ENCODE measurements at regions not wholly inside any gene's neighbourhood (a gene's known extent, or its start where the extent isn't known, plus 50 kb on each side); places are given as distances from the start of the nearest gene placed in this dataset.

GRCh38 chr12:105920161-105920684 lies 218.5 kb downstream of the NUAK1 start:
- Mint-ChIP-seq H3K4me1 (peaks cover 3% of the 10 kb centered on the region), H3K36me3 (ENCODE audit: low read depth) (no peaks in the 10 kb centered on the region), H3K27ac (no peak overlapping the region), H3K27me3 (ENCODE audit: insufficient read depth) (peaks cover 4% of the 10 kb centered on the region), H3K9me3 (no peaks in the 10 kb centered on the region), H3K4me3 (no peak overlapping the region)
- DNase-seq: no peak
- 86 to 87% methylated on average over 3 to 4 of the region's 4 CpGs for WGBS, 2 experiments (ENCODE audit: insufficient coverage in 1 of 2, insufficient read length in 1 of 2)
- H3K9ac ChIP-seq (ENCODE audit: extremely low read depth, low read length, poor library complexity, severe bottlenecking): no peak overlapping the region
- no peaks in the 10 kb centered on the region for H3K27me3 ChIP-seq (ENCODE audit: control insufficient read depth, insufficient read depth, low read length, poor library complexity, severe bottlenecking)
- H3K36me3 ChIP-seq (ENCODE audit: control insufficient read depth, insufficient read depth, low read length): no peaks in the 10 kb centered on the region
- no peaks in the 10 kb centered on the region for H3K9me3 ChIP-seq (ENCODE audit: control insufficient read depth, low read length)
- no peak overlapping the region for H3K4me3 ChIP-seq (ENCODE audit: low read length)
- no peaks in the 10 kb centered on the region for H3K4me1 ChIP-seq (ENCODE audit: control insufficient read depth, insufficient read depth, low read length)
- TF ChIP-seq, protein P1, sequence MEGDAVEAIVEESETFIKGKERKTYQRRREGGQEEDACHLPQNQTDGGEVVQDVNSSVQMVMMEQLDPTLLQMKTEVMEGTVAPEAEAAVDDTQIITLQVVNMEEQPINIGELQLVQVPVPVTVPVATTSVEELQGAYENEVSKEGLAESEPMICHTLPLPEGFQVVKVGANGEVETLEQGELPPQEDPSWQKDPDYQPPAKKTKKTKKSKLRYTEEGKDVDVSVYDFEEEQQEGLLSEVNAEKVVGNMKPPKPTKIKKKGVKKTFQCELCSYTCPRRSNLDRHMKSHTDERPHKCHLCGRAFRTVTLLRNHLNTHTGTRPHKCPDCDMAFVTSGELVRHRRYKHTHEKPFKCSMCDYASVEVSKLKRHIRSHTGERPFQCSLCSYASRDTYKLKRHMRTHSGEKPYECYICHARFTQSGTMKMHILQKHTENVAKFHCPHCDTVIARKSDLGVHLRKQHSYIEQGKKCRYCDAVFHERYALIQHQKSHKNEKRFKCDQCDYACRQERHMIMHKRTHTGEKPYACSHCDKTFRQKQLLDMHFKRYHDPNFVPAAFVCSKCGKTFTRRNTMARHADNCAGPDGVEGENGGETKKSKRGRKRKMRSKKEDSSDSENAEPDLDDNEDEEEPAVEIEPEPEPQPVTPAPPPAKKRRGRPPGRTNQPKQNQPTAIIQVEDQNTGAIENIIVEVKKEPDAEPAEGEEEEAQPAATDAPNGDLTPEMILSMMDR (conservative IDR thresholded peaks at IDR 0.05): no peak
- no peak overlapping the region for H3K27ac ChIP-seq (ENCODE audit: low read depth, low read length)

GRCh38 chr12:105921055-105921454 lies 217.7 kb downstream of the NUAK1 start:
- WGBS, 2 experiments (ENCODE audit: insufficient coverage in 1 of 2, insufficient read length in 1 of 2): 83 to 94% methylated on average over 1 of the region's 1 CpG
- H3K9ac ChIP-seq (ENCODE audit: extremely low read depth, low read length, poor library complexity, severe bottlenecking): no peak overlapping the region
- TF ChIP-seq, protein P1 (conservative IDR thresholded peaks at IDR 0.05): no peak
- Mint-ChIP-seq H3K27me3 (ENCODE audit: insufficient read depth) (peaks cover 4% of the 10 kb centered on the region), H3K9me3 (no peaks in the 10 kb centered on the region), H3K27ac (no peak overlapping the region), H3K4me1 (peaks cover 3% of the 10 kb centered on the region), H3K36me3 (ENCODE audit: low read depth) (no peaks in the 10 kb centered on the region), H3K4me3 (no peak overlapping the region)
- DNase-seq: no peak
- H3K27me3 ChIP-seq (ENCODE audit: control insufficient read depth, insufficient read depth, low read length, poor library complexity, severe bottlenecking): no peaks in the 10 kb centered on the region
- H3K36me3 ChIP-seq (ENCODE audit: control insufficient read depth, insufficient read depth, low read length): no peaks in the 10 kb centered on the region
- no peaks in the 10 kb centered on the region for H3K4me1 ChIP-seq (ENCODE audit: control insufficient read depth, insufficient read depth, low read length)
- H3K9me3 ChIP-seq (ENCODE audit: control insufficient read depth, low read length): no peaks in the 10 kb centered on the region
- H3K4me3 ChIP-seq (ENCODE audit: low read length): no peak overlapping the region
- H3K27ac ChIP-seq (ENCODE audit: low read depth, low read length): no peak overlapping the region

DNA sequence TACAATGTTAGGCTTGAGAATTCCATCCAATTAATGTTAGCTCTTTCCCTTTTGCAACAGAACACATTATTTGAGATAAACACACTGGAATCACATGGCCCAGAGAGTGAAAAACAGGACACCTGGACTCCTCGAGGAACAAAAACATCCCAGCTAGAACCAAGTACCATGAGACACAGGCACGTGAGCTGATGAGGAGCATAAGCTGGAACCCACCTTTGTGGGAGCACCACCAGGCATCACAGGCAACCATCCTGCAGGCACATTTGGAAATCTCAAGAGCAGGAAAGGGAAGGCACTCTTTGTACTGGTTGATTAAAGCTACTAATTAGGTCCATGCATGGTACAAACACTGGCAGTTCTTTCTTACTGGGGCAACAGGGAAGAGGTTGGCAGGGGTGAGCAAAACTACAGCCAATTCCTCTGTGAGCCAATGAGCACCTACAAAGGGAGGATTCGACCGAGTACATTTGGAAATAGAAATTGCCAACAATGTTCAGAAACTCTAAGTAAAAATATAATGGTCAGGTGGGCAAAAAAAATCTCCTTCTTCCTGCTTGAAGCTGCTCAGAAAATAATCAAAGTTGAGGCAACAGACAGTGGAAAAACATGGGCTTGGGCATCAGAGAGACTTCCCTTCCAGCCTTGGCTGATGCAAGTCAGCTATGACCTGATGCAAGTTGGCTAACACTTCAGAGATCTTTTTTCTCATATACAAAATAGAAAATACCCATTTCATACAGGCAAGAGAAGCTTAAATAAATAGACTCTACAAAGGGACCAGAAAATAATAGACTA lies 216.7 kb downstream of the NUAK1 start:
- Mint-ChIP-seq H3K4me1 (peaks cover 3% of the 10 kb centered on the region), H3K27ac (no peak overlapping the region), H3K4me3 (no peak overlapping the region), H3K27me3 (ENCODE audit: insufficient read depth) (peaks cover 4% of the 10 kb centered on the region), H3K36me3 (ENCODE audit: low read depth) (no peaks in the 10 kb centered on the region), H3K9me3 (no peaks in the 10 kb centered on the region)
- Histone ChIP-seq H3K27ac (ENCODE audit: low read depth, low read length) (no peak overlapping the region), H3K9ac (ENCODE audit: extremely low read depth, low read length, poor library complexity, severe bottlenecking) (no peak overlapping the region), H3K4me1 (ENCODE audit: control insufficient read depth, insufficient read depth, low read length) (no peaks in the 10 kb centered on the region), H3K27me3 (ENCODE audit: control insufficient read depth, insufficient read depth, low read length, poor library complexity, severe bottlenecking) (no peaks in the 10 kb centered on the region), H3K4me3 (ENCODE audit: low read length) (no peak overlapping the region), H3K9me3 (ENCODE audit: control insufficient read depth, low read length) (no peaks in the 10 kb centered on the region), H3K36me3 (ENCODE audit: control insufficient read depth, insufficient read depth, low read length) (no peaks in the 10 kb centered on the region)
- DNase-seq: no peak
- TF ChIP-seq, protein P1 (conservative IDR thresholded peaks at IDR 0.05): no peak
- 96 to 100% methylated on average over 2 to 4 of the region's 4 CpGs for WGBS, 2 experiments (ENCODE audit: insufficient coverage in 1 of 2, insufficient read length in 1 of 2)

Data from endodermal cell (in vitro differentiated cells).